Spleen (tissue), 11 donors: ENCODE measurements at regions not wholly inside any gene's neighbourhood (a gene's known extent, or its start where the extent isn't known, plus 50 kb on each side); places are given as distances from the start of the nearest gene placed in this dataset.
A peak's percentile ranks its signal among the peaks of the same experiment; 100 is the strongest.

Experiments used
- DNase-seq: peaks from one replicate; pipeline ENCODE4 v3.0.0-alpha.2; 2020
- H3K27ac ChIP-seq, 8 donors: fragments of 200-600 bp; sonication (generic) in 7 of 8; 1 replicate in 4 of 8; 2 replicates in 4 of 8; pipeline versions ENCODE4 v1.5.0 to v1.8.0; 2016 to 2021; ENCODE audit warnings: inconsistent platforms in 4 of 8, mild to moderate bottlenecking in 4 of 8, moderate library complexity in 1 of 8
- H3K27me3 ChIP-seq, 7 donors: fragments of 200-600 bp; sonication (generic) in 6 of 7; replicated peaks in 1 of 7; 1 replicate in 4 of 7; 2 replicates in 3 of 7; pipeline versions ENCODE4 v1.5.0 to v1.8.0; 2016 to 2021; ENCODE audit warnings: inconsistent platforms in 3 of 7, mild to moderate bottlenecking in 1 of 7
- H3K36me3 ChIP-seq, 6 donors: fragments of 200-600 bp; sonication (generic) in 5 of 6; 1 replicate in 4 of 6; 2 replicates in 2 of 6; pipeline versions ENCODE4 v1.5.0 to v1.8.0; 2016 to 2021; ENCODE audit warnings: inconsistent platforms in 2 of 6
- H3K4me1 ChIP-seq, 6 donors: fragments of 200-600 bp; sonication (generic) in 5 of 6; 1 replicate in 3 of 6; 2 replicates in 3 of 6; pipeline versions ENCODE4 v1.5.0 to v1.8.0; 2016 to 2021; ENCODE audit warnings: inconsistent platforms in 3 of 6
- H3K4me3 ChIP-seq, 8 donors: fragments of 200-600 bp; sonication (generic) in 7 of 8; 1 replicate in 4 of 8; 2 replicates in 4 of 8; pipeline versions ENCODE4 v1.5.0 to v1.8.0; 2016 to 2021; ENCODE audit warnings: inconsistent platforms in 4 of 8, mild to moderate bottlenecking in 4 of 8, moderate library complexity in 2 of 8
- H3K9me3 ChIP-seq, 8 donors: fragments of 200-600 bp; sonication (generic) in 7 of 8; 1 replicate in 4 of 8; 2 replicates in 4 of 8; pipeline versions ENCODE4 v1.5.0 to v1.8.0; 2016 to 2021; ENCODE audit warnings: inconsistent platforms in 4 of 8
- CTCF ChIP-seq, 11 experiments: fragments of 200-600 bp in 7 of 11; fragments of 450-650 bp in 4 of 11; sonication (generic) in 4 of 11; IDR thresholded peaks in 8 of 11; conservative IDR thresholded peaks in 3 of 11; 1 replicate in 7 of 11; 2 replicates in 4 of 11; pipeline versions ENCODE4 v1.4.0 to v1.8.0; 2016 to 2021; ENCODE audit warnings: antibody characterized with exemption in 11 of 11, inconsistent platforms in 4 of 11, mild to moderate bottlenecking in 1 of 11
- POLR2A ChIP-seq, 3 donors: fragments of 450-650 bp; IDR thresholded peaks; one replicate each; pipeline ENCODE4 v1.5.1; 2017; ENCODE audit warnings: antibody characterized with exemption in 3 of 3, mild to moderate bottlenecking in 1 of 3
- POLR2AphosphoS5 ChIP-seq, 3 donors: sonication (generic); formaldehyde crosslinking; IDR thresholded peaks; one replicate each; pipeline ENCODE4 v1.5.1; 2017; ENCODE audit warnings: antibody characterized with exemption in 3 of 3
- WGBS, 5 donors: extraction: QIAGEN DNeasy Blood & Tissue Kit in 3 of 5; methylation state at CpG; one replicate each; pipeline versions ENCODE4 v1.1.5 to v1.1.7; 2013 to 2018; 5-methylcytosine and 5-hydroxymethylcytosine counted together
- intact Hi-C: fragments of 100-400 bp; cut with DNase I; formaldehyde crosslinking; loops from one replicate; pipeline ENCODE4 v1.15.0; 2023; ENCODE audit warnings: low total_unique reads
- donor health status: healthy with polysubstance abuse.
- donor health status: DM: no; HTN: no; CAD: no; lungs with moderate emphysema.
- donor health status: DM: no; HTN: no; CAD: no.
- donor health status: Bipolar disorder and iron deficiency.
- donor health status: healthy.
- donor health status: DM: no; HTN: no; CAD: no.
- donor health status: DM: yes; HTN: yes; CAD: no.

GRCh38 chr9:89807101-89807395 is 202.2 kb downstream of the GADD45G start:
- intact Hi-C loops, result loop anchor here (10.0 kb wide), 1 partner anchor 202 kb away; the partner anchor contains the start of gene GADD45G
- H3K4me3 ChIP-seq, result no peak overlapping the region
- H3K9me3 ChIP-seq, result no peaks in the 10 kb centered on the region
- no peak for DNase-seq
- H3K27ac ChIP-seq, result no peak overlapping the region
- WGBS, 5 donors, result 91 to 96% (median 93%) methylated on average over 5 of the region's 5 CpGs
- TF ChIP-seq CTCF (IDR thresholded peaks at IDR 0.05 in 8 of 11, conservative IDR thresholded peaks at IDR 0.05 in 3 of 11) (no peak), POLR2A (IDR thresholded peaks at IDR 0.05) (no peak), POLR2AphosphoS5 (IDR thresholded peaks at IDR 0.05) (no peak)
- peaks cover 0 to 18% (median 6%) of the 10 kb centered on the region in 6 donors for H3K4me1 ChIP-seq
- H3K27me3 ChIP-seq, result no peaks in the 10 kb centered on the region
- no peaks in the 10 kb centered on the region for H3K36me3 ChIP-seq

GRCh38 chr9:89807682-89808075 is 202.9 kb downstream of the GADD45G start:
- WGBS, 5 donors, result 55 to 71% (median 69%) methylated on average over 2 of the region's 2 CpGs
- Histone ChIP-seq H3K36me3 (no peaks in the 10 kb centered on the region), H3K27ac (peak overlapping the region in 2 of 8 donors; percentile 38 to 61), H3K9me3 (no peaks in the 10 kb centered on the region), H3K27me3 (no peaks in the 10 kb centered on the region), H3K4me3 (no peak overlapping the region), H3K4me1 (peaks cover 0 to 18% (median 6%) of the 10 kb centered on the region in 6 donors)
- intact Hi-C loops, result loop anchor here (10.0 kb wide), 1 partner anchor 203 kb away; the partner anchor contains the start of gene GADD45G
- no peak for TF ChIP-seq CTCF (IDR thresholded peaks at IDR 0.05 in 8 of 11, conservative IDR thresholded peaks at IDR 0.05 in 3 of 11)
- no peak for TF ChIP-seq POLR2AphosphoS5 (IDR thresholded peaks at IDR 0.05)
- TF ChIP-seq POLR2A (IDR thresholded peaks at IDR 0.05), result no peak
- no peak for DNase-seq

GRCh38 chr9:89808076-89808755 is 203.4 kb downstream of the GADD45G start:
- DNase-seq, result no peak
- TF ChIP-seq POLR2AphosphoS5 (IDR thresholded peaks at IDR 0.05) (no peak), CTCF (IDR thresholded peaks at IDR 0.05 in 8 of 11, conservative IDR thresholded peaks at IDR 0.05 in 3 of 11) (peak in 3 of 11 experiments; percentile 23 to 37 (median 30))
- H3K36me3 ChIP-seq, result no peaks in the 10 kb centered on the region
- WGBS, 5 donors, result 73 to 80% (median 79%) methylated on average over 13 of the region's 13 CpGs
- H3K4me1 ChIP-seq, result peaks cover 0 to 18% (median 6%) of the 10 kb centered on the region in 6 donors
- H3K4me3 ChIP-seq, result no peak overlapping the region
- peak overlapping the region in 3 of 8 donors; percentile 23 to 61 (median 38) for H3K27ac ChIP-seq
- H3K27me3 ChIP-seq, result no peaks in the 10 kb centered on the region
- intact Hi-C loops, result loop anchor here (10.0 kb wide), 1 partner anchor 203 kb away; the partner anchor contains the start of gene GADD45G
- no peaks in the 10 kb centered on the region for H3K9me3 ChIP-seq

GRCh38 chr9:89808756-89809181 is 204.0 kb downstream of the GADD45G start:
- 70 to 88% (median 86%) methylated on average over 6 to 12 of the region's 12 CpGs for WGBS, 5 donors
- Histone ChIP-seq H3K27me3 (no peaks in the 10 kb centered on the region), H3K9me3 (no peaks in the 10 kb centered on the region), H3K4me3 (no peak overlapping the region), H3K36me3 (no peaks in the 10 kb centered on the region), H3K4me1 (peaks cover 0 to 23% (median 9%) of the 10 kb centered on the region in 6 donors), H3K27ac (peak overlapping the region in 3 of 8 donors; percentile 23 to 61 (median 38))
- no peak for TF ChIP-seq POLR2A (IDR thresholded peaks at IDR 0.05)
- TF ChIP-seq POLR2AphosphoS5 (IDR thresholded peaks at IDR 0.05), result no peak
- no peak for TF ChIP-seq CTCF (IDR thresholded peaks at IDR 0.05 in 8 of 11, conservative IDR thresholded peaks at IDR 0.05 in 3 of 11)
- intact Hi-C loops, result loop anchor here (10.0 kb wide), 1 partner anchor 204 kb away; the partner anchor contains the start of gene GADD45G
- no peak for DNase-seq
